NCI-H748 (cell line): ENCODE measurements at regions not wholly inside any gene's neighbourhood (a gene's known extent, or its start where the extent isn't known, plus 50 kb on each side); places are given as distances from the start of the nearest gene placed in this dataset.

Experiments used
- DNase-seq: peaks from one replicate; lab custom pipeline; 2025; ENCODE audit not compliant: unreplicated experiment; lab: John Stamatoyannopoulos, UW

DNA sequence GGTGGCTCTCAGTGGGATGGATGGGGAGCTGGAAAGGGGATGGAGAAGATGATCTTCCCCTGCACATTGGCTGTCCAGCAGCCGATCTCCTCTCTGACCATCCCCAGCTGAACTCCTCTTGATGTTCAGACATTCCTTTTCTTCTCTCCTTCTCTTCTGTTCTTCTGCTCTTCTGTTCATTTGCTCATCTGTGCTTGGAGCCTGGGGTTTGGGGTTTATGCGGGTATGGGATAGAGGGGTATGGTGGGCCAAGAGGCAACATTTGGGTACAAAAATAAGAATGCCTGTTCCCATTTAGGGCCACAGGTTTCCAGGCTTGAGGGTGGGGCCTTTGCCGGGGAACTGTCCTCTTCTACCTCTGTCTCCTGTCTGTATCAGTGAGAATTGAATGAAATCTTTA, 205.4 kb upstream of the XYLT1 start:
- DNase-seq: no peak

DNA sequence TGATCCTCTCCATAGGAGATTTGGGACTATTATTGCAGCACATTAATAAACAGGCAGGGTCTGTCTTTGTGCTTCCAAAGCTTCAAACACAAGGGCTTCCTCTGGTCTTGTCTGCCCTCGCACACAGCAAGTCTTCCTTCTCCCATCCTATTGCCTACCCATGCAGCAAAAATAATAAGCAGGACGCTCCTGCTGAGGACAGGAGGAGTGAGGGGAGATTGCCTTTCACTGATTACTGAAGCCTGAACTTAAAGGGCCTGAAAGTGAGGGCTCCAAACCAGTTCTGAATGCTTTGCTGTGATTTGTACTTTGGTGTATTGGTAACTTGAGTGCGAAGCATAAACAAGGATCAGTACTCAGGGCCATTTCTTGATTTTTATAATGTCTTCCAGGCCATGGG, 197.6 kb upstream of the XYLT1 start:
- DNase-seq: no peak

DNA sequence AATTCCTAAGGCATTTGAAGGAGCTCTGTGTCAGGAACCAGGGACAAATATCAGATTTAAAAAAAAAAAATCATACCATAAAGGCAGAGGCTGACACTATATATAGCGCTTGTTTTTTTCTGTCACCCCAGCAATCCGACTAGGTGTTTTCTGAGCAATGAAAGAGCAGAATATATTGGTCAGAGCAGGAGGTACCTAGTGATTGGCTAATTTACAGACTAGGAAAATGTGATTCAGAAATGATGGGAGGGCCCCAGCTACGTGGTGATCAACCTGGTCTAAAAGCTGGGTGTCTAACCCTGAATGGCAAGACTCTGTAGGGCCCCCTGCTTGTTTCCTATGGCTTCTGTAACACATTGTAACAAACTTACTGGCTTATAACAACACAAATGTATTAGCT, 195.5 kb upstream of the XYLT1 start:
- DNase-seq: no peak

DNA sequence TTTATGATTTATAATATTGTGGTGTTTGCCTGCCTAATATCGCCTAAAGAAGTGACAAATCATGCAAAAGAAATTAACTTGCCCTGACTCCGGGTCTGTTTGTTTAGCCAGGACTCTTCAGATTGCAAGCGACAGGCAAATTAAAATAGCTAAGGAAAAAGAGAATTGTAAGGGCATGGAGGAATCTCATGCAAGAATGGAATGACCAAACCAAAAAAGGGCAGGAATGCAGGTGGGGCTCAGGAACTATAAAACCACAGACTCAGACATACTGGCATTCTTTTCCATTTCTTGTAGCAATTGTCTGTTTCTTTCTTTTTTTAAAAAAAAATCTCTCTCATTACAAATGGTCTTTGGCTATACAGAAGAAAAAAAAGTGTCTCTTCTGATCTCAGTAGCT, 188.1 kb upstream of the XYLT1 start:
- no peak for DNase-seq

DNA sequence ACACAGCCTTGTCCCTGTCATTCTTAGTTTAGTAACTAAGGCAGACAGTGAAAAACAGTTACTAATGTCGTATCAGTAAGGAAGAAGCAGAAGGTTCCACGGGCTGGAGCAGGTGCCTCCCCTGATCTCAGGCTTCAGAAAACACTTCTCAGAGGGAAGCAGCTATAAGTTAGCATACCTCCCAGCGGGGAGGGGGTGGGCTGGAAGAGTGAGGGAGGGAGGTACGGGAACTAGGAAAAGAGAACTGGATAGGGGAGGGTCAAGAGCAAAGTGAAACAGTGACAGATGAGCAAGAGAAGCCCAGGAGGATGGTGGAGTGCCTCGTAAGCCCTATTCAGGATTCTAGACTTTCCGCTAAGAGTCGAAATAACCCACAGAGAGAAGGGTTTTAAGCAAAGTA, 186.3 kb upstream of the XYLT1 start:
- no peak for DNase-seq

DNA sequence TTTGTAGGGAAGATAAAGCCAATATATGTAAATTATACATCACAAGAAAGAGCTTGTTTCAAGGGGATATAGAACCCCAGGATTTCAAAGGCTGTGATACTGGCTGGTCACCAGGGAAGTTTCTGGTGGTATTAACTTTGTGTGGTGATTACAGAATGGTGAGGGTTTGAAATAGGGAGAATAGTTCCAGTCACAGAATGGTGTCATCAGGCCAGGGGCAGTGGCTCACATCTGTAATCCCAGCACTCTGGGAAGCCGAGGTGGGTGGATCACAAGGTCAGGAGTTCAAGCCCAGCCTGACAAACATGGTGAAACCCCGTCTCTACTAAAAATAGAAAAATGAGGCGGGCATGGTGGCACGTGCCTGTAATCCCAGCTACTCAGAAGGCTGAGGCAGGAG, 183.8 kb upstream of the XYLT1 start:
- DNase-seq: no peak

DNA sequence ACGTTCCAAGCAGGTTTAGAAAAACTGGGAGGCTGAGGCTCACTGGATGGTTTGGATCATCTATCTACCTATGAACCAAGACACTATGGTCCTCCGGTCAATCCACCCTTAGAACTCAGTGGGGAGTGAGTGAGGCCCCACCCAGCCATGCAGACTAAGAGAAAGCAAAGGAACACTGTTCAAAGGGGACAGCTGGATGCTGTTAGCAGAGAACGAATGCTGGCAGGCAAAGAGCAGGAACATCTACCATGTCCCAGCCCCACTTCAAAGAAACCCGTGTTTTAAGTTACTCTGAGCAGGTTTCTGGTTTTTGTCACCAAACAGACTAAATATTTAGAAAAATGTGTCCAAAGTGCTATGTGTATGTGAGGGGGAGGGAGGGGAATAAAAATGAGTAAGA, 183.4 kb upstream of the XYLT1 start:
- no peak for DNase-seq

DNA sequence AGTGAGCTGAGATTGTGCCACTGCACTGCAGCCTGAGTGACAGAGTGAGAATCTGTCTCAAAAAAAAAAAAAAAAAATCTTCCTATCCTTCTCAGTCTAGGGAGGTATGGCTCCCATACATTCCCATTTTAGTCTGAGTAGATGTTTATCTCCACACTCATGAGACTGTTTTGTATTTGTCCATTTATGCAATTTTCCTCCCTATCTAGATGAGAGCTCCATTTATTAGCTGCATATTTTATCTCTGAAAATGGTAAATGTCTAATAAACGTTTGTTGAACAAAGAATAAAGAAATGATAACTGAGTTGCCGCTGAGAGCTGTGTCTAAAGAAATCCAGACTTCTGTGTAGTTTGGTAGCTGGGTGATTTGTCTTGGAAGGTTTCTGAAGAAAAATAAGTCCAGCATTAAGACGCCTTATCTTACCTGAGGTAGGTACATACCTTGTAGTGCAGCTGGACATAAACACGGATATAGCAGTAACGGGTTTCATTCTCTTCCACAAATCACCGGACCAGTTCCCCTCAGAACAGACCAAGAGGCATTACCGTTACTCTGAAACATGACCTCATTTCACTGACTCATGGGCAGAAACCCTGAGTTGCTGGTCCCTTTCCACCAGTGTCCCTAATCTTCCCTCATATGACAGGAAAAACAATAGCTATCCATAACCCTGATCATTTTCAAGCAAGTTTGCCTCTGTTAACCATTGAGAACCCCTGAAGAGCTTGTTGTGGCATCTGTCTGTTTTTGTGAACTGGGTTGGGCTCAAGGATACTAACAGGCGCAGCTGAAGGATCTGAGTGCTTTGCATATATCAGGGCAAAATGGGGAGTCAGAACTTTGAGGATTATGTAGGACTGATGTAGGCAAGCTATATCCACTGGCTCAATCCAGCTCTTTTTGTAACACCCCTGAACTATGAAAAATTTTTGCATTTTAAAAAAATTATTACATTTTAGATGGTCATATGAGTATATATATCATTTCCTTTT, 177.4 kb upstream of the XYLT1 start:
- no peak for DNase-seq

DNA sequence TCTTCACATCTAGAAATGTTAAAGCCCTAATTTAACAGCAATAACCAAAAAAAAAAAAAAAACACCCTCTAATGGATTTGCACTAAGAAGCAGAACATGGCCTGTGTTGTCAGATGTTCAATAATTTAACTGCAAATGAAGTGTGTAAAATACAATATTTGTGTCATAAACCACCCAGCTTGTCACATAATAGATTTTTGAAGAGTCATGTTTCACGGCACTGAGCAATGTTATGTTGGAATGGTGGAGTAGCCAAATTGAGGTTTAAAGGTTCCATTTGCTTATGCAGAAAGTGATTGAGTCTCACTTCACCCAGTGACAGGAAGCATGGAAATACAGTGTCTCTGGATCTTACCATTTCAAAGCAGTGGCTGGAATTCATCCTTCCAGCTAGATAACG, 173.2 kb upstream of the XYLT1 start:
- no peak for DNase-seq

DNA sequence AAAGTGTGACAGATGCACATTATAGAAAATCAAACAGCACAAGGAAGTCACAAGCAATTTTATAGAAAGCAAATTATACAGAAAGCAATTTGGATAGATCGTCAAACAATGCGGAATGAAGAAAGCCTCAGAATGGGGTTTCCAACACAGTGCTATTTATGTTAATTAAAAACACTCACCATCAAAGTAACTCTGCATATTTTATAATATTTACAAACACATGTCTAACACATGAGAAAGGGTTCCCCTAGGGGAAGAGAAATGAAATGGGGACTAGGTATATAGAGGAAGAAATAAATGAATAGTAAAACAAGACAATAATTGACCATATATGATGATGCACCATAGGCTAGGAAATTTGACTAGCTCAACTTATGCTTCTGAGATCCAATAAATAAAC, 171.2 kb upstream of the XYLT1 start:
- no peak for DNase-seq

DNA sequence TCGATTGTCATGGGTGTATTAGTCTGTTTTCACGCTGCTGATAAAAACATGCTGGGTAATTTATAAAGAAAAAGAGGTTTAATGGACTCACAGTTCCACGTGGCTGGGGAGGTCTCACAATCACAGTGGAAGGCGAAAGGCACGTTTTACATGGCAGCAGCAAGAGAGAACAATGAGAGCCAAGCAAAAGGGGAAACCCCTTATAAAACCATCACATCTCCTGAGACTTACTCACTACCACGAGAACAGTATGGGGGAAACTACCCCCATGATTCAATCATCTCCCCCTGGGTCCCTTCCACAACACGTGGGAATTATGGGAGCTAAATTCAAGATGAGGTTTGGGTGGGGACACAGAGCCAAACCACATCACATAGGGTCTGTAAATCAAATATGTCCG, 167.4 kb upstream of the XYLT1 start:
- no peak for DNase-seq

DNA sequence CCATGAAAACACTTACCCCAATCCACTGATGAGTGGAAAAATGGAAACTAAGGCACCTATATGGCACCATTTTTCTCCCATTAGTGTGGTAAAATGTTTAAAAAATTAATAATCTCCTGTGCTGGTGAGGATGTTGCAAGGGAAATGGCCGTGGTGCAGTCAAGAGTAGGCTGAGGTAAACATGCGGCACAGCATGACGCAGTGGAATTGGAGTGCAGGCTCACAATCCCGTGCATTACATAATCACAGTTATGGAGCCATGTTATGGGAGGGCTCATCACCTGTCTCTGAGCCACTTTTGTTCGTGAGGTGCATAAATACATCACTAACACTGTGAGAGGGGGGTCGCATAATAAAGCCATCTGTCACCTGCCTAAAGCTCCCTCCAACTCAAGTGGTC, 164.4 kb upstream of the XYLT1 start:
- peak; percentile 71 for DNase-seq

DNA sequence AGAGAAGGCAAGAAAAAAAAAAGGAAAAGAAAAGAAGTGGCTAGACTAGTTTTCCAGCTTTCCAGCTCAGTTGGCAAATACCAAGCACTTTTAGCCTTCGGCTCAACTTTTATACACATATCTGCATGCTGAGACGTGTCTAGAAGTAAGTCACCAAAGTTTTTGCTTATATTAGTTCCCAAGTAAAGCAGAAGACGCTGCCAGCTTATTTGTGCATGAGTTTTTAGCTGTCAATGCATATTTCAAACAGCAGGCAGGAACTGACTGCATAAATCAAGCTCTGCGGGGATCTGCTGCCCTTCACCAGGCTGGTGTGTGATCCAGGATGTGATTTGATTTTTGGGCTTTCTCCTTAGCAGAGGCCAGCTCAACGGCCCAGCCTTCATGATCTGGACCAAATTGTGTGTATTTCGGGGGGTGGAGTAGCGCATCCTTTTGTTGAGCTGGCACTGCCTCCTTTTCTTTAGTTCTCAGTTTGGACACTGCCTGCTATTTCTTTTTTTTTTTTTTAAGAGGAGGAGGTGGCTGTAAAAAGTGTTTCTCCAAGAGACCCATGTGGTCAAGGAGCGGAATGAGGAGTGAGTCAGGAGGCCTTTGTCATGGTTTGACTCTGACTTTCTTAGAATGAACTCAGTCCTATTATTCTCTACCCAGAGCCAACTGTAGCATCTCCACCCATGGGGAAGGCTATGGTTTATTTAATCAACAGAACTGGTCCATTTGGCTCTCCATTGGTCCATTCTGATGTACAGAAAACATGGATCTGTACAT, 162.6 kb upstream of the XYLT1 start:
- DNase-seq: no peak

DNA sequence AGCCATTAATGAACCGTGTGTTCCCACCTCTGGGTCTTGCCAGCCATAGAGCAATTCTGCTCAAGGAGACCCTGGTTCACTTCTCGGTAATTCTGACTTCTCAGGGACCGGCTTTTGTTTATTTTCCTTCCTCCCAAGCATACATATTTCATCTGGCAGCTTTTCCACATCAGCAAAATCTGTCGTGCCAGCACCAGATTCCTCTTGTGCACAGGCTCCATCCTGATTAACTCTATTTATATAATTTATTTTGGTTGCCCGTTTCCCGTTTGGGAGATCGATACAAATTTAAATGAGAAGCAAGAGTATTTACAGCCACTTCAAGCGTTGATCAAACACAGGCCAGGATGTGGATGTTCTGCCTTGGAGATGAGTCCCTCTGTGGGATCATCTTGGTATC, 161.9 kb upstream of the XYLT1 start:
- DNase-seq: peak; percentile 21

DNA sequence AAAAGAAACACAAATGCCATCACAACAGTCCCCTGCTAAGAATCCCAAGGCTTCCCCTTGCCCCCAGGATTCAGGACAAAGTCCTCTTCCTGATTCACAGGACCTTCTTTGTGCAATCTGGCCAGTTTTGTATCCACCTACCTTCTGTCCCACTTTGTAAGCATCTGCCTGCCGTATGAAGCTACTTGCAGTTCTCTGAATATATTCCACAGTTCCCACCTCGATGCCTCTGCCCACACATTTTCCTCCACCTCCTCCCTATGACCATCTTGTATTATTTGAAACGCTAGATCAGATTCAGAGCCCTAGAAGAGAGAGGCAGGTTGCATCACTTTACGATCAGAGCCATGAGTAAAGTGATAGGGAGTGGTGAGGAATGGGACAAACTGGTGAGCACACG, 159.2 kb upstream of the XYLT1 start:
- DNase-seq: no peak

DNA sequence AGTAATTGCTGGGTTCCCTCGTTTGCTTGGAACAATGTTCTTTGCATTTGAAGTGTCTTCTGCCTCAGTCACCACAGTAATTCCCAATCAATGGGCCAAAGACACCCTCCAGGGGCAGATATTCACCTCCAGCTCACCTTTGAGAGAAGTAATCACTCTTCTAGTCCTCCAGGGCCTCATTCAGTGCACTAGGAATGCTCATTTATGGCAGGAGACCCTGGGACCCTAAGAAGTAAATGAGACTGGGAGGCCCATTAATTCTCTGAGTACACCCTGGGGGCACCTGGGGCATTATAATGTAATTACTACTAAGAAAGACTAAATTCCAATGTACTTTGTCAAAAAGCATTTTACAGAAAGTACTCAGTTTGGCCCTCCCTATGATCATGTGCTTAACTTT, 158.2 kb upstream of the XYLT1 start:
- DNase-seq: no peak

DNA sequence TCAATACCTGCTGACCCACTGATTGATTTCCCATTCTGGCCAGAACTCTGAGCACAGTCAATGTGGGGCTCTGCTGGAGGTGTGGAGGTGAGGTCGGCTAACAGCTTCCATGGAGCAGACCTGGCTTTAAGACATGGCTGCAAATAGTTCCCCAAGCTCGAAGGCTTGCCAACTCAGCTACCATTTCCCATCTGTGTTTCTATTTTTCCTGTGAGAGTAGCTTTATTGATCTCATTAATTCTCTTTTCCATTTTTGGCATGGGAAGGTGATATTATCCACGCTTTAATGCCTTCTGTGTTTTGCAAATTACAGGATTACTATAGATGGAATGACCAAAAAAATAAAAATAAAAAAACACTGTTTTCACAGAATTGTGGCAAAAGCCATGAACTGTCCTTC, 151.6 kb upstream of the XYLT1 start:
- DNase-seq: no peak

DNA sequence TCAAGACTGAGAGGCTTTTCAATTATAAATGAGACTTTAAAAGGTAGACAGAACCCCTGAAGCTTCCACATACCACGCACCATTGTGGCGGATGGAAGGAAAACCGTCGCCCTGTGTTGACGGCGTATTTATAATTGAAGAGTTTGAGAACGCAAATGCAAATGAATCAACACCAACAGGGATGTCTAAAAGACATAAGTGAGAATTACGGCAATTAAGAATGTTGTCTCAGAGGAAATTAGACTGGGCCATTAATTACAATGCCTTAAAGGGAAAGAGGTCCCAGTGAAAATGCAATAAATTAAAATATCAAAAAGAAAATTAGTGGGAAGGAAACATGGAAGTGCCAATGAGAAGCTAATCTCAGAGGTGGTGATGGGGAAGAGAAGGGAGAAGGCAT, 148.5 kb upstream of the XYLT1 start:
- no peak for DNase-seq

DNA sequence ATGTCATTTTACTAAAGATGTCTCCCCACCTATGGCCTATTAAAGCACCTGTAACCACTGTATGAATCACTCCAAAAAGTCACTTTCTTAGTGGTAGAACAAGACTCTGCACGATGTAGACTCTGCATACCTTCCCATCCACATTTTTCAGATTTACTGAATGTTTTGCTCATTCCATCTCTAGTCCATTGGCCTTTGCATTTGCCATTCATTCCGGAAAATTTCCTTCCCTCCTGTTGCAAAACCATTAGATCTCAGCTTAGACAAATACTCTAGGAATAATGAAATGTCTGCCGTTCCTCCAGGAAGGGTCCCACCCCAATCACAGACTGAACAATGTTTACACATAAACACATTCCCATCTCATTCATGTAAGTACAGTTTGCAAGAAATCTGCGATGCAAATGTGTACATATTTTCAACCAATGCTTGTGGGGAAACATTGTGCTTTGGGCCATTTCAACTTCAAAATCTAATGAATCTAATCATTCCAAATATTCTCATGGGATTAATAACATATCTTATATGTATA, 146.3 kb upstream of the XYLT1 start:
- DNase-seq: no peak

DNA sequence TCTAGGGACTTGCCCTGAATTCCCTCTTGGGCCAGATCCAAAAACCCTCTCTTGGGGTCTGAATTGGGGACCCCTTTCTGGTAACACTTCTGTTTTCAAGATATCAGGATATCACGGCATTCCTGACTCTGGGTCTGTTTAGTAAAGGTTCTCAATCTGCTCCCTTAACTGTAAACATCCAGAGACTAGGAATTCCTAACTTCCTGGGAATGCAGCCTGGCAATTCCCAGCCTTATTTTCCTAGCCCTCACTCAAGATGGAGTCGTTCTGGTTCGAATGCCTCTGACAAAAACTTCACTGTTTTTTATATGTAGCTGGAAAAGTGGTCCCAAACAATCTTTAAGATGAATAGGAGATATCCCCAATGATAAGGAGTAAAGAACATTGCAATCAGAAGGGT, 141.6 kb upstream of the XYLT1 start:
- DNase-seq: no peak

DNA sequence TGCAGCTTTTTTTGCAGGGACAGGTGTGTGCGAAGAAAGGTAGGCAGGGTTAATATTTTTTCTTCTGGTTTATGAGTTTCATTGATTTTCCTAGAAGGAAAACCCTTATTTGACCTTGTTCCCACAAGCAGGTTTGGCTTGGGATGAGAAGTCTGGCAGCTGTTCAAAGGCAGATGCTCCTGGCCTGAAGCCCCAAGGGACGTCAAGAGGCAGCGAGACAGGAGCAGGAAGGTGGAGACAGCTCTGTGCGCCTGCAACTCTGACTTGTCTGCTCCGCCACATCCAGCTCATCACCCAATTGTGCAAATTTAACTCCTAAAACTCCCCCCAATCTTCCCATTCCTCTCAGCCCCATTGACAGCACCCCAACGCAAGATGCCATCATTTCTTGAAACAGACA, 136.8 kb upstream of the XYLT1 start:
- peak; percentile 19 for DNase-seq

DNA sequence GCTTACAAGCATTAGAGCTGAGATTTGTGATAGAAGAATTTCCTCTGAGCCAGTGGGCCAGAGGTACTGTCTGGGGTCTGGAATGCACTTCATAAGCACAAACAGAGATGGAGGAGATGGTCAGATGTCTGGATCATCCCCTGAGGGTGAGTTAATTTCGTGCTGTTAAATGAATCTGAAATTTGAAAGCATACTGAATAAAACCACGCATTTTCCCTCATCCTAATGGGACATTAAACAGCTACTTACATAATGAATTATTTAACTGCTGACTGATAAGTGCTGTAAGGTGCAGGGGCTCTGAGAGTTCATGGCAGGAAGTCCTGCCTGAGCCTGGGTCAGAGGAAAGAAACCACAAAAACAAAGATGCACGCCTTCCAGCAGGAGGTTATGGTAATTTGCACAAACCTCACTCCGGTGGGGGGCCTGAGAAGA, 136.3 kb upstream of the XYLT1 start:
- no peak for DNase-seq
